Glomerular visceral epithelial cell (primary cell): ENCODE measurements at regions not wholly inside any gene's neighbourhood (a gene's known extent, or its start where the extent isn't known, plus 50 kb on each side); places are given as distances from the start of the nearest gene placed in this dataset.
"Not testable (repeated sequence)": the region's sequence is repeated elsewhere in the genome, so short reads cannot be mapped to it uniquely, and the experiment has no call there.

Source experiments
- DNase-seq: peaks from one replicate; pipeline ENCODE4 v3.0.0-alpha.2; 2016; ENCODE audit errors: extremely low spot score

DNA sequence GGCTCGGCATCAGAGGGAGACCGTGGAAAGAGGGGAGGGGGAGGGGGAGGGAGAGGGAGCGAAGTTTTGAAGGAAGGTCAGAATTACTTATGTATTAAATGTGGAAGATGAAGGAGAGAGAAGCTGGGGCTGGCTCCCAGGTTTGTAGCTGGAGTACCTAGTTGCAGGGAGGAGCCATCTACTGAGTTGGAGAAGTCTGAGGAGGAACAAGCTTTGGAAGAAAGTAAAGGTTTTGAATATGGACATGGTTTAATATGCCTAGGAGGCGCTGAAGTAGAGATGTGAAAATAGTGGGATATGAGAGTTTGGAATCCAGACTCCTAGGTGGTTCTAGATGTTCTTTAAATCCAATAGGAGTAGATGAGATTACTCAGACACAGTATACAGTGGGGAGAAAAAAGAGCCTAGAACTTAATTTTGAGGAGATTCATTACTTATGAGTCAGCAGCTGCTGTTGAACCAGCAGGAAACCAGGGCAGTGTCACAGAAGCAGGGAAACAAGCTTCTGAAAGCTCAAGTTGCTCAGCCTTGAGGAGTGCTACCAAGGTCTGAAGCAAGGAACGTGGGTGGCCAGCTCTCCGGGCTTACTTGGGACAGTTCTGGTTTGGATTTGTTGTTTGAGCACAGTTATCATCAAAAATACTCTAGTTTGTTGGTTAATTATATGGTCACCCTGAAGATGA, 149.3 kb downstream of the UTRN start:
- DNase-seq: peak; percentile 52

DNA sequence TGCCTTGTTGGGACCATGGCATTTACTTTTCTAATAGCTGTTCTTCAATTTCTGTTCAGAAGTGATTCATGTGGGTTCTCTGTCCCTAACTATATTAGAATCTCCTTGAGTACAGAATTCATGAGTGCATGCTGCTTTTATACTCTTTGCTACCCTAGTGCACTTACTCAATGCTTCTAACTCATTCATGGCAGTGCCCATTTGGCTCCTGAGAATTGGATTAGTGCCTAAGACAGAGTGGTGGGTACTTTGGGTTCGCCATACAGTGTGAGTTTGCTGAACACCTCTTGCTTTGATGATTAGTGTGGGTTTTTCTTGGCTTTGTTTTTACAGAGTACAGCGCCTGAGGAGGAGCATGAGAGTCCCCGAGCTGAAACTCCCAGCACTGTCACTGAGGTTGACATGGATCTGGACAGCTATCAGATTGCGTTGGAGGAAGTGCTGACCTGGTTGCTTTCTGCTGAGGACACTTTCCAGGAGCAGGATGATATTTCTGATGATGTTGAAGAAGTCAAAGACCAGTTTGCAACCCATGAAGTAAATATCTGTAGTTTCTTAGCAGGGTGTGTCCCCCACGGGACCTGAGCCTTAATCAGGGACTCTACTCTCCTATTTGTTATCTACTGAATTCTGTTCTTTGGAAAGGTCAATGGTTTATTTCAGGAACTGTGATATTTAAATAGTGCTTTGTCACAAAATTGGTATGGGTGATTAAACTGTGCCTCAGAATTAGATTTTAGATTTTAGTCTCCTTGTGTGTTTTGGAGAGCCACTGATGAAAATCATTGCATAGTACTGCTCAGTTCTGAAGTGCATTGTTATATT, 150.7 kb downstream of the UTRN start:
- DNase-seq: no peak

DNA sequence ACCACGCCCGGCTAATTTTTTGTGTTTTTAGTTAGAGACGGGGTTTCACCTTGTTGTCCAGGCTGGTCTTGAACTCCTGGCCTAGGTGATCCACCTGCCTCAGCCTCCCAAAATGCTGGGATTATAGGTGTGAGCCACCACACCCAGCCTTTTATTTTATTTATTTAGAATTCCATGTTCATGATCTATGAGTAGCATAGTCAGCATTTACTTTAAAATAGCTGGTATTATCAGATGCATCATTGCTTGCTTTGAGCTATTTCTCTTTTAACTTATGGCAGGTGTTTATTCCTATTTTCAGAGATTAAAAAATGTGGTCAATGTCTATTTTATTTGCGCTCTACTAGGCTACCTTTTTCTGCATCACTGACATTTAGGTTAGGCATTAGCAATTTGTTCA, 152.0 kb downstream of the UTRN start:
- no peak for DNase-seq

DNA sequence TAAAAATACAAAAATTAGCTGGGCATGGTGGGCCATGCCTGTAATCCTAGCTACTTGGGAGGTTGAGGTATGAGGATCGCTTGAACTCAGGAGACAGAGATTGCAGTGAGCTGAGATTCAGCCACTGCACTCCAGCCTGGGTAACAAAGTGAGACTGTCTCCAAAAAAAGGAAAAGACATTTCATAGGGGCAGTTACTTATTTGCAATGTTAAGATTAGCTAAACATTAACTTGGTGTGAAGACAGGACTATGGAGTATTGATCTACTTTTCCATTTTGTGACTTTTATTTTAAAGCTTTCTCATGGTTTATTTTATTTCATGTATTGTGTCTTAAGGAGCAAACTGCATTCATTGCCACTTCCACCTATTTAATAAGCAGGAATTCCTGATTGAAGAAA, 153.0 kb downstream of the UTRN start:
- no peak for DNase-seq

DNA sequence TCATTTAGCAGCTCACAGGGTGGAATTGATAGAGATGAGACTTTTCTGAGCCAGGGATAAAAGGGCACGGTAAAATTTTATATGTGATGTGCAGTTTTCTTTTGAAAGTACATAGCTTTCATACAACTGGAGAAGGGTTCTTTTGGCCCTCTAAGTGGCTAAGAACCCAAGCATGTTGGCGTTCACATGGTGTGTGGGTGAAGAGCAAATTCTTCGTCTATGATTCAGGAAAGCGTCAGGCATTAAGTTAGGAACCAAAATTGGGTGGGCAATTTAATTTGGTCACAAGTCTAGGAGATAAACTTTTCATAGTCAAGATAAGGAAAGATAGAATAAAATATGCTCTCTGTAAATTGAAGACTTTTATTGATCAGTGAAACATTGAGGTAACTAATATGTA, 153.9 kb downstream of the UTRN start:
- no peak for DNase-seq

DNA sequence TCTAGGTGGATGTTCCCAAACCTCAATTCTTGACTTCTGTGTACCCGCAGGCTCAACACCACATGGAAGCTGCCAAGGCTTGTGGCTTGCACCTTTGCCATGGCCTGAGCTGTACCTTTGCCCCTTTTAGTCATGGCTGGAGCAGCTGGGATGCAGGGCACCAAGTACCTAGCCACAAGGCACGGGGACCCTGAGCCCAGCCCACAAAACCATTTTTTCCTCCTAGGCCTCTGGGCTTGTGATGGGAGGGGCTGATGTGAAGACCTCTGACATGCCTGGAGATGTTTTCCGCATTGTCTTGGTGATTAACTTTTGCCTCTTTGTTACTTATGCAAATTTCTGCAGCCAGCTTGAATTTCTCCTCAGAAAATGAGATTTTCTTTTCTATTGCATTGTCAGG, 156.7 kb downstream of the UTRN start:
- not testable (repeated sequence) for DNase-seq

DNA sequence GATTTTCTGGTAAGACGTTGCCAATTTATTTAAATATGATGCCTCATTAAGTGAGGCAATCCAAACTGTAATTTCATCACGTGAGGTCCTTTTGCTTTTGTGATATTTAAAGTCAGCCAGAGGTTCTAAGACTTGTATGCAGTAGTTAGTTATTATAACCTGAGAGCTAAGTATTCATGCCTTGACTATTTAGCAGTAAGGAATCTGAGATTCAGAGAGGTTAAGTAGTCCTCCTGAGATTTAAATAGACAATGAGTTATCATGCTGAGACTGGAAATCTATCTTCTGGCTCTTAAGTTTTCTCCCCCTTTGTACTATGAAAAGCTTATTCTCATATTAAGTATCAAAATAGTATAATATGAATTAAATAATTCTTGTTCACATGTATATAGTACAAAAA, 158.0 kb downstream of the UTRN start:
- no peak for DNase-seq

DNA sequence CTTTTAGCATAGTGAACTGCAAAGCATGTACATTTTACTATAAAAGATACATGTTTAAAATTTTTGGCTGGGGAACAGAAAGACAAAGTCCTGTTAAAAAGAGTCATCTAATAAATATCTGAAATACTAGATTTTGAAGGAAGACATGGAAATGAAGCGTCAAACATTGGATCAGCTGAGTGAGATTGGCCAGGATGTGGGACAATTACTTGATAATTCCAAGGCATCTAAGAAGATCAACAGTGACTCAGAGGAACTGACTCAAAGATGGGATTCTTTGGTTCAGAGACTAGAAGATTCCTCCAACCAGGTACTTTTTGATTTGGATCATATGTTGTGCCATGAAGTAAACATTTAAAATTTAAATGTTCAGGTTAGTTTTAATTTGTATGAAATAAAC, 162.3 kb downstream of the UTRN start:
- peak; percentile 25 for DNase-seq

DNA sequence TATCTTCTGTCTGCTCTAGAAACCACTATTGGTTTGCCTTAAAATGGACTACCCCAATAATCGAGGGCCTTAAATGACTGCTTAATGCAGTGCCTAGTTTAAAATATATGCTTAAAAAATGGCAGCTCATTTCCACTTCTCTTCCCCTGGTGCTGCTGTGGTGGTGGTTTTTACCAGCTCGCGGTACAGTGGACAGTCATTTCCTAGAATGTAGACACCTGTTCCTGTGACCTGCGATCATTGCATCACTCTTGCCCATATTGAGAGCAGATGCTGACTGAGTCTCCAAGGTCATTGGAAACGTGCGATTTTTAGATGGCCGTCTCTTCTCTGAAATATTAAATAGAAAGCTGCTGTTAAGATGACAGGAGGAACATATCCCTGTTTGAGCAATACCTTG, 164.1 kb downstream of the UTRN start:
- DNase-seq: no peak

DNA sequence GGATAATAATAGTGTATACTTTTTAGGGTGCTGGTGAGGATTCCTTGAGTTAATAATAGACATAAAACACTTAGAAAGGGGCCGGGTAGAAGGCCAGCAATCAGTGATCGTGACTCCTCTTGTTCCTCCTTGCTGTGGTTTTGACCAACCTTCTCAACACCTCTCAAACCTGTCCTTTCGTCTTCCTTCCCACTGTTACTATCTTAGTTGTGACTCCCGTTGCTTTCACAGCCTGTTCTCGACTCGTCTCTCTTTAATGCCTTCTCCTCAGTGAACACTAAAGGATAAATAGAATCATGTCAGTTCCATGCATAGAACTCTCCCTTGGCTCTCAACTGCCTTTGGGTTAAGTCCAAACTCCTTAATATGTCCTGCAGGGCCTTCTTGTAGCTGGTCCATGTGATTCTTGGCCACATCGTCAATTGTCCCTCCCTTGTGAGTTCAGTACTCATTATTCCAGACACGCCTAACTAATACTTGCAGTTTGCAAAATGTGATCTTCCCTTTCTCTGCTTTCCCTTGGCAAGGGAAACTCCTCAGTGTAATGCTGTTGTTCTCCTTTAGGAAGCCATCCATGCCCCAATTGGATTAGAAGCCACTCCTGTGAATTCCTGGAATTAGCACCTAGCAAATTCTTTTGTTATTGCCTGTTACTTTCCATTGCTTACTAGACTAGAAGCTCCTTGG, 164.9 kb downstream of the UTRN start:
- DNase-seq: no peak

DNA sequence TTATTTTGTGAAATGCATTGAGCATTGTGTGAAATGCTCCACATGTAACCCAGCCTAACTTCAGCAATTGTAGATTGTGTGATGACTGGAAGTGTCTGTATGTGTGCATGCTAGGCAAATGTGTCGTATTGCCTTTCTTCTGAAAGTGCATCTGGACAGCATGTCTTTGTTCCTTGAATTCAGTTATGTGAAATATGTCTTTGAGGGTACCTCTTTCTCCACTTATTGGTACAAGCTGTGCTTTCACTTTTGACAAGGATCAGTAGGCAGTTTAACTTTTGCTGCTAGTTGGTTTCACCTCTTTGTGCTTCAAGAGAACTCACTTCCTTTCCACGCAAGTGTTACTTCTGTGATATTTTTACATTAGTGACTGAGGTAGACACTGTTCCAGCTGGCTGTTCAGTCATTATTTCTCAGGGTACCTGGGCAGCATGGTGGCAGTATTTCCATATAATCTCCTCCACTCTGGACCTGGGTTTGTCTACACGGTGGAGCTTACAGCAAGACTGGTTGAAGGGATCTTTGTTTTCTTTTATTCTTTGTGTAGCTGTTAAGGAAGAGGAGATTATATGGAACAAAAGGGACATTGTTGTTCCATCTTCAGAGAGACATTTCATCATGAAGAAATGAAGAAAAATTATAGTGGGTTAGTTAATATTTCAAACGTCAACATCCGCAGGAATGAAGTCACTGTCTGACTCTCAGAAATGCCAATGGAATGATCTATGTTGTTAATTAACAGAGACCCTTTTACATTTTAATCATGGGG, 175.4 kb downstream of the UTRN start:
- no peak for DNase-seq

DNA sequence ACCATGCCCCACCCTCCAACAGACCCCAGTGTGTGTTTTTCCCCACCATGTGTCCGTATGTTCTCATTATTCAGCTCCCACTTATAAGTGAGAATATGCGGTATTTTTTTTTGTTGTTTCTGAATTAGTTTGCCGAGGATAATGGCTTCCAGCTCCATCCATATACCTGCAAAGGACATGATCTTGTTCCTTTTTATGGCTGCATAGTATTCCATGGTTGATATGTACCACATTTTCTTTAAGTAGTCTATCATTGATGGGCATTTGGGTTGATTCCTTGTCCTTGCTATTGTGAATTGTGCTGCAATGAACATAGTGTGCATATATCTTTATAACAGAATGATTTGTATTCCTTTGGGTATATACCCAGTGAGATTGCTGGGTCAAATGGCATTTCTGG, 176.9 kb downstream of the UTRN start:
- DNase-seq: no peak

DNA sequence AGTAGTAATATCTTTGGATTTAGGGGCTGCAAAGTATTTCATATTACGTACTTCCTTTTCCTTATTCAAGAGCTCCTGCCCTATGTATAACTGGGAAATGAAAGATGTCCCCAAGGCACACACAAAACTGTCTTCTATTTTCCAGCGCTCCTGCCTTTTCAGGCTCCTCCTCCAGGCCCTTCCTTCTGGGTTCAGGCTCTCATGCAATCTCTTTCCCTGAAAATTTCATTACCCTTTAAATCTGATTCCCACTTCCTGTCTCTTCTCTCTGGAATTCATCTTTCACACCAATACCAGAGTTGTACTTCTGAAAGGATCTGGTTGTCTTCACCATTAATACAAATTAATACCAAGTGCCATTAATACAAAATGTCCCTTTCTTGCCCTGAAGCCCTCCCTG, 181.6 kb downstream of the UTRN start:
- DNase-seq: no peak

DNA sequence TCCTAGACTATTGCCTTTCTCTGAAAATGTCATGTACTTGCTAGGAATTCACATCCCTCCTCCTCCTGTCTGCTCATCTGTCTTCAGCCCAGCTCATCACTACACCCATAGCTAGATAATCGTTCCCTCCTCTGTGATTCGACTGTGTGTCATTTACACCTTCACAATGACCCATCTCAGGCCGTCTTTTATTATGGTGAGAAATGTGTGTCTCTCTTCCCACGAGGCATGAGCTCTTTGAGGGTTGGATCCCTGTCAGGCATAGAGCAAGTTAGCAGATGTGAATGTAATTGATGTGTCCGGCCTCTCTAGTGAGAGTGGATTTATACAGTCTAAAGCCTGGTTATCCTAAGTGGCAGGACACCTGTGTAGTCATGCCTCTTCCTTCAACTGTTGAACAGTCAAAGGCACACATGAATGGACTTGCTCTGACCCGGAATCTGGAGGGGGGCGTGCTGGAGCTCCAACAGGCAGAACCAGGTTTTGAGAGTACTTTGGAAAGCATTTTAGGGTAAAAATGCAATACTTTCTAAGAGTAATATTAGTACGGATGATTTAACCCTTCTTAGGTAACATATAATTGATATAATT, 182.1 kb downstream of the UTRN start:
- no peak for DNase-seq

DNA sequence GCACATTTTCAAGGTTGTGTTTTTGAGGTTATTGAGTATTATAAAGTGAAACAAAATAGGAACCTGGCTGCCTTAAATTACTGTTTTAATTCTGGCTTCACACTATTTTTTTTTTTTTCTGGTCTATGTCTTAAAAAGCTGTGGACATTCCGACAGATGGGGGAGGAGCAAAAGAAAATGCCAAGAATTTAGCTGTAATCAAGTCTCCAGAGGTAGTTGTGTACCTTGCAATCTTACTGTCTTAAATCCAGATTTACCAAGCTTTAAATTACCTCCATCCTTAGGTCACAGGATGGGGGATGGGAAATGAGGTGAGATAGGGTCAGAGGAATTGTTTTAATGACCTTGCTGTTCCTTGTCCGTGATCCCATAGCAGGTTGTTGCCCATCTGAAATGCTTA, 182.8 kb downstream of the UTRN start:
- DNase-seq: no peak

DNA sequence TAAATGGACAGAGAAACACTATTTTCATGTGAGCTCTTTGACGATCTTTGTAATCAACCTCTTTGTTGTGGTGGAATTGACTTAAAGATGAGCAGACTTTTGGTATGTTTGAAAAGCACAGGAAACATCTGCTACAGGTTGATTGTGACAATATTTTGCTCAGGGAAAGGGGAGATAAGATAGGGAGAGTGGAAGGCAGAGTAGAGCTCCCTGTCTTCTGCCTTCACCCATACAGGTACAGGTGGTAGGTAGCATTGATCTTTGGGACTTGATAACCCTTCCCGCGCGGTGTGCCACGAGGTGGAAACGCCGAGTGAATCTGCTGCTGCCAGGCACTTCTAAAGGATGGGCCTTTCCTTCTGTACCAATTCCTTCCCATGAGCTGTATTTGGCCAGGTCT, 183.6 kb downstream of the UTRN start:
- DNase-seq: no peak

DNA sequence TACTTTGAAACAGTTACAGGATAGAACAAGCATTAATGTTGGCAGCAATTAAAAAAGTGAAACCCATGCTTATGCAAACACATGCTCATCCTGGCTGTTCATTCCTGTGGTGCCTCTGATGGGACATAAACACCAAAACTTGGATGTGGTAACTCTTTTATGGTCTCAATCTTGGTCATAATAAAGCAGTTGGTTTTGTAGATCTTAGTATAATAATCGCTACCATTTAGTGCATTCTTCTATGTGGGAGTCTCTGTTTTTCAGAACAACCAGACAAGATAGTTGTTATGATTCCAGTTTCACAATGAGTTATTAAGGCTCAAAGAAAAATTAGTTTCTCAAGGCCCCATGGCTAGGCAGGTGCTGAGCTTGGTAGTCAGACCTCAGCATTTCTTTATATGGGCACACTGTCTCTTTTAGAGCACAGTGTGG, 184.0 kb downstream of the UTRN start:
- DNase-seq: no peak

DNA sequence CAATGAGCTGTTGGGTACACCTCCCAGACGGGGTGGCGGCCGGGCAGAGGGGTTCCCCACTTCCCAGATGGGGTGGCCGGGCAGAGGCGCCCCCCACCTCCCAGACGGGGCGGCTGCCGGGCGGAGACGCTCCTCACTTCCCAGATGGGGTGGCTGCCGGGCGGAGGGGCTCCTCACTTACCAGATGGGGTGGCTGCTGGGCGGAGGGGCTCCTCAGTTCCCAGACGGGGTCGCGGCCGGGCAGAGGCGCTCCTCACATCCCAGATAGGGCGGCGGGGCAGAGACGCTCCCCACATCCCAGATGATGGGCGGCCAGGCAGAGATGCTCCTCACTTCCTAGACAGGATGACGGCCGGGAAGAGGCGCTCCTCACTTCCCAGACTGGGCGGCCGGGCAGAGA, 185.1 kb downstream of the UTRN start:
- DNase-seq: not testable (repeated sequence)

DNA sequence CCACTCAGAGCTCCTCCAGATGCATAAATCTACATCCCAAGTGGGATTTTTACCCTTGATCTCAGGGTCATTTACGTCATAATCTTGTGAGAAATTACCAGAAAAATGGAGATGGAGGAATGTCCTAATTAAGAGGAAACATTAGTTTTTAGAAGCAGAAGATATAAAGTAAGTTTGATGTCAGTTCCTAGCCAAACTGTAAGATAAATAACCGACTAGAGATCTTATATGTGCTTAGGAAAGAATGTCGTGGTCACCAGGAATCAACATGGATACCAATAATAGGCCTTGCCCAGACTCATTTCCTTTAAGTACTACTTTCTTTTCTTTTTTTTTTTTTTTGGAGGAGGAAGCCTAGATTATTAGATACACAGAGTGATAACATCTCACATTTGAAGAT, 186.9 kb downstream of the UTRN start:
- no peak for DNase-seq

DNA sequence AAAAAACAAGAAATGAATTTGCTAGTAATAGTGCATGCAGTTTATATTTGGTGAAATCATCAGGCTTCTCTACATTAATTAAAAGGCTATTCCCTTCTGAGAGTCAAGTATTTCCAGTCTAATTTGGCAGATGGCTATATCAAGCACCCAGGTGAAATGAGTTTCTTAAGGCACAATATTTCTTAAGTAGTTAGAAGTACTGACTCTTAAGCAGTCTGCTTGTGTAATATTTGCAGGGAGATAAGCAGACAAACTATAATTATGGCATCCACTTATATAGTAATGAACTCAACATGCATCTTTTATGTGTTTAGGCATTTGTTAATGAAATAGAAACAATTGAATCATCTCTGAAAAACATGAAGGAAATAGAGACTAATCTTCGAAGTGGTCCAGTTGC, 189.2 kb downstream of the UTRN start:
- no peak for DNase-seq

DNA sequence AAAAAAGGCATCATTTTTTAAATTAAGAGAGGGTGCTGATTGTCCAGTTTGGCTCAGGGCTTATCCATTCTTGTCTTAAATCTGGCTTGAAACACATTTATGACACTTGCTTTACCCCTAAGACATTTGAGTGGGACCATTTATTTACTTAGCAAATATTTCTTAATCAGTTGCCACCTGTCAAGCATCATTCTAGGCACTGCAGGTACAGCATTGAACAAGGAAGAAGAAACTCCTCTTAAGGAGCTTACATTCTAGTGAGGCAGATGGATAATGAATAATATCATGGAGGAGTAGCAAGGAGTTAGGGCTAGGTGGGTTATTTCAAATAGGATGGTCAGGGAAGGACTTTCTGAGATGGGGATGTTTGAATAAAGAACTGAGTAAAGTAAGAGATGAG, 189.8 kb downstream of the UTRN start:
- DNase-seq: no peak

DNA sequence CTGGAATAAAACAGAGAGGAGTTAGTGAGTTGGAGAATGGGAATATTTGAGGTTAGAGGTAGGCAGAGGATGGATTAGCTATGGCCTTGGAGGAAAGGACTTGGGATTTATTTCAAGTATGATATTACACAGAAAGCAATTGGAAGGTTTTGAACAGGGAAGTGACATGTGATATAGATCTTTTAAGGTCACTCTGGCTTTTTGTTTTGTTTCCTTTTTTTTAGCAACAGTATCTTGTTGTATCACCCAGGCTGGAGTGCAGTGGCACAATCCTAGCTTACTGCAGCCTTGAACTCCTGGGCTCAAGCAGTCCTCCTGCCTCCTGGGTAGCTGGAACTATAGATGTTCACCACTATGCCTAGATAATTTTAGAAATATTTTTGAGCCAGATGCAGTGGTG, 190.3 kb downstream of the UTRN start:
- no peak for DNase-seq
